ENCODE measurements at regions not wholly inside any gene's neighbourhood (a gene's known extent, or its start where the extent isn't known, plus 50 kb on each side); places are given as distances from the start of the nearest gene placed in this dataset.
A peak's percentile ranks its signal among the peaks of the same experiment; 100 is the strongest.

- no peak overlapping the region for H2BK12ac ChIP-seq (ENCODE audit: low read length)
- H3K27me3 ChIP-seq (ENCODE audit: insufficient read depth, low read length) = no peaks in the 10 kb centered on the region
- H4K8ac ChIP-seq (ENCODE audit: low read depth, low read length) = no peak overlapping the region
- no peak overlapping the region for H2AFZ ChIP-seq (ENCODE audit: insufficient read depth, low read length, poor library complexity)
- no peak overlapping the region for H3K4me2 ChIP-seq (ENCODE audit: low read length)
- no peak overlapping the region for H3K18ac ChIP-seq (ENCODE audit: low read length)
- no peaks in the 10 kb centered on the region for H3K36me3 ChIP-seq (ENCODE audit: control insufficient read depth in 1 of 2, insufficient read depth in 2 of 2, low read length in 2 of 2)
- H3K27ac ChIP-seq (ENCODE audit: low read depth, low read length) = no peak overlapping the region
- no peak overlapping the region for H4K12ac ChIP-seq (ENCODE audit: low read depth, low read length)
- H3K4me1 ChIP-seq (ENCODE audit: control insufficient read depth in 1 of 2, insufficient read depth in 2 of 2, low read length in 2 of 2) = no peaks in the 10 kb centered on the region
- H3K79me1 ChIP-seq (ENCODE audit: low read length) = no peaks in the 10 kb centered on the region
- no peak overlapping the region for H2AK5ac ChIP-seq (ENCODE audit: low read length)
- H2BK120ac ChIP-seq (ENCODE audit: insufficient read depth, low read length, poor library complexity) = no peak overlapping the region
- no peak overlapping the region for H3K4me3 ChIP-seq (ENCODE audit: low read depth, low read length)
- DNase-seq = peak; percentile 3 to 72
- no peaks in the 10 kb centered on the region for H3K79me2 ChIP-seq (ENCODE audit: control insufficient read depth, insufficient read depth, low read length, poor library complexity)
- H3K14ac ChIP-seq (ENCODE audit: low read length) = no peak overlapping the region
- no peak overlapping the region for H2BK5ac ChIP-seq (ENCODE audit: low read depth, low read length, poor library complexity)
- WGBS (ENCODE audit: extremely low coverage, insufficient coverage, insufficient read length) = no CpG with 5 or more reads among the region's 2 CpGs
- H3K23ac ChIP-seq (ENCODE audit: low read length) = no peak overlapping the region
- no peak overlapping the region for H3K9ac ChIP-seq (ENCODE audit: low read length)
- no peak overlapping the region for H4K91ac ChIP-seq (ENCODE audit: low read depth, low read length)
- H3K4ac ChIP-seq (ENCODE audit: low read depth, low read length) = no peak overlapping the region
- H3K9me3 ChIP-seq (ENCODE audit: insufficient read depth, low read depth, low read length) = peaks cover 3% of the 10 kb centered on the region
These were observed 112.9 kb upstream of the AGA start for GRCh38 chr4:177555007-177555574.

- no peaks in the 10 kb centered on the region for H3K4me1 ChIP-seq (ENCODE audit: control insufficient read depth in 1 of 2, insufficient read depth in 2 of 2, low read length in 2 of 2)
- no peak overlapping the region for H3K27ac ChIP-seq (ENCODE audit: low read depth, low read length)
- no peak overlapping the region for H4K8ac ChIP-seq (ENCODE audit: low read depth, low read length)
- H2AFZ ChIP-seq (ENCODE audit: insufficient read depth, low read length, poor library complexity) = no peak overlapping the region
- no peak overlapping the region for H2BK5ac ChIP-seq (ENCODE audit: low read depth, low read length, poor library complexity)
- no peak overlapping the region for H2BK12ac ChIP-seq (ENCODE audit: low read length)
- H3K23ac ChIP-seq (ENCODE audit: low read length) = no peak overlapping the region
- WGBS (ENCODE audit: extremely low coverage, insufficient coverage, insufficient read length) = no CpG with 5 or more reads among the region's 21 CpGs
- H3K18ac ChIP-seq (ENCODE audit: low read length) = no peak overlapping the region
- peaks cover 3% of the 10 kb centered on the region for H3K9me3 ChIP-seq (ENCODE audit: insufficient read depth, low read depth, low read length)
- no peak overlapping the region for H3K4me3 ChIP-seq (ENCODE audit: low read depth, low read length)
- no peak overlapping the region for H4K12ac ChIP-seq (ENCODE audit: low read depth, low read length)
- H3K79me1 ChIP-seq (ENCODE audit: low read length) = no peaks in the 10 kb centered on the region
- no peaks in the 10 kb centered on the region for H3K36me3 ChIP-seq (ENCODE audit: control insufficient read depth in 1 of 2, insufficient read depth in 2 of 2, low read length in 2 of 2)
- no peak overlapping the region for H2AK5ac ChIP-seq (ENCODE audit: low read length)
- no peak overlapping the region for H3K14ac ChIP-seq (ENCODE audit: low read length)
- H2BK120ac ChIP-seq (ENCODE audit: insufficient read depth, low read length, poor library complexity) = no peak overlapping the region
- no peak overlapping the region for H3K4me2 ChIP-seq (ENCODE audit: low read length)
- no peak overlapping the region for H3K4ac ChIP-seq (ENCODE audit: low read depth, low read length)
- no peaks in the 10 kb centered on the region for H3K79me2 ChIP-seq (ENCODE audit: control insufficient read depth, insufficient read depth, low read length, poor library complexity)
- H3K27me3 ChIP-seq (ENCODE audit: insufficient read depth, low read length) = no peaks in the 10 kb centered on the region
- H3K9ac ChIP-seq (ENCODE audit: low read length) = no peak overlapping the region
- no peak for DNase-seq
- no peak overlapping the region for H4K91ac ChIP-seq (ENCODE audit: low read depth, low read length)
These were observed 115.2 kb upstream of the AGA start for GRCh38 chr4:177557416-177557815.

- Histone ChIP-seq H2BK12ac (ENCODE audit: low read length) (no peak overlapping the region), H3K9ac (ENCODE audit: low read length) (no peak overlapping the region), H3K18ac (ENCODE audit: low read length) (no peak overlapping the region), H3K79me1 (ENCODE audit: low read length) (no peaks in the 10 kb centered on the region), H2AFZ (ENCODE audit: insufficient read depth, low read length, poor library complexity) (no peak overlapping the region), H4K91ac (ENCODE audit: low read depth, low read length) (no peak overlapping the region), H3K4me2 (ENCODE audit: low read length) (no peak overlapping the region), H3K4me3 (ENCODE audit: low read depth, low read length) (no peak overlapping the region), H3K4ac (ENCODE audit: low read depth, low read length) (no peak overlapping the region), H3K27me3 (ENCODE audit: insufficient read depth, low read length) (no peaks in the 10 kb centered on the region), H2BK5ac (ENCODE audit: low read depth, low read length, poor library complexity) (no peak overlapping the region), H3K14ac (ENCODE audit: low read length) (no peak overlapping the region), H3K23ac (ENCODE audit: low read length) (no peak overlapping the region), H3K4me1 (ENCODE audit: control insufficient read depth in 1 of 2, insufficient read depth in 2 of 2, low read length in 2 of 2) (no peaks in the 10 kb centered on the region), H4K8ac (ENCODE audit: low read depth, low read length) (no peak overlapping the region), H3K27ac (ENCODE audit: low read depth, low read length) (no peak overlapping the region), H3K9me3 (ENCODE audit: insufficient read depth, low read depth, low read length) (peaks cover 3% of the 10 kb centered on the region), H3K36me3 (ENCODE audit: control insufficient read depth in 1 of 2, insufficient read depth in 2 of 2, low read length in 2 of 2) (no peaks in the 10 kb centered on the region), H3K79me2 (ENCODE audit: control insufficient read depth, insufficient read depth, low read length, poor library complexity) (no peaks in the 10 kb centered on the region), H4K12ac (ENCODE audit: low read depth, low read length) (no peak overlapping the region), H2AK5ac (ENCODE audit: low read length) (no peak overlapping the region), H2BK120ac (ENCODE audit: insufficient read depth, low read length, poor library complexity) (no peak overlapping the region)
- WGBS (ENCODE audit: extremely low coverage, insufficient coverage, insufficient read length) = no CpG with 5 or more reads among the region's 3 CpGs
- no peak for DNase-seq
These were observed 116.8 kb upstream of the AGA start for GRCh38 chr4:177558995-177559394.

- no peak overlapping the region for H4K91ac ChIP-seq (ENCODE audit: low read depth, low read length)
- no peak overlapping the region for H2BK120ac ChIP-seq (ENCODE audit: insufficient read depth, low read length, poor library complexity)
- H3K14ac ChIP-seq (ENCODE audit: low read length) = no peak overlapping the region
- H4K8ac ChIP-seq (ENCODE audit: low read depth, low read length) = no peak overlapping the region
- DNase-seq = no peak
- no peak overlapping the region for H3K18ac ChIP-seq (ENCODE audit: low read length)
- no peaks in the 10 kb centered on the region for H3K36me3 ChIP-seq (ENCODE audit: control insufficient read depth in 1 of 2, insufficient read depth in 2 of 2, low read length in 2 of 2)
- H2AFZ ChIP-seq (ENCODE audit: insufficient read depth, low read length, poor library complexity) = no peak overlapping the region
- H2BK12ac ChIP-seq (ENCODE audit: low read length) = no peak overlapping the region
- WGBS (ENCODE audit: extremely low coverage, insufficient coverage, insufficient read length) = no CpG with 5 or more reads among the region's 4 CpGs
- H3K4me1 ChIP-seq (ENCODE audit: control insufficient read depth in 1 of 2, insufficient read depth in 2 of 2, low read length in 2 of 2) = no peaks in the 10 kb centered on the region
- H3K23ac ChIP-seq (ENCODE audit: low read length) = no peak overlapping the region
- no peak overlapping the region for H4K12ac ChIP-seq (ENCODE audit: low read depth, low read length)
- H3K4me2 ChIP-seq (ENCODE audit: low read length) = no peak overlapping the region
- peaks cover 3% of the 10 kb centered on the region for H3K9me3 ChIP-seq (ENCODE audit: insufficient read depth, low read depth, low read length)
- no peaks in the 10 kb centered on the region for H3K27me3 ChIP-seq (ENCODE audit: insufficient read depth, low read length)
- H2AK5ac ChIP-seq (ENCODE audit: low read length) = no peak overlapping the region
- no peak overlapping the region for H2BK5ac ChIP-seq (ENCODE audit: low read depth, low read length, poor library complexity)
- H3K9ac ChIP-seq (ENCODE audit: low read length) = no peak overlapping the region
- H3K79me2 ChIP-seq (ENCODE audit: control insufficient read depth, insufficient read depth, low read length, poor library complexity) = no peaks in the 10 kb centered on the region
- no peaks in the 10 kb centered on the region for H3K79me1 ChIP-seq (ENCODE audit: low read length)
- H3K27ac ChIP-seq (ENCODE audit: low read depth, low read length) = no peak overlapping the region
- no peak overlapping the region for H3K4ac ChIP-seq (ENCODE audit: low read depth, low read length)
- no peak overlapping the region for H3K4me3 ChIP-seq (ENCODE audit: low read depth, low read length)
These were observed 119.9 kb upstream of the AGA start for GRCh38 chr4:177562163-177562562.
